Fibroblast of lung (primary cell): ENCODE measurements at regions not wholly inside any gene's neighbourhood (a gene's known extent, or its start where the extent isn't known, plus 50 kb on each side); places are given as distances from the start of the nearest gene placed in this dataset.

Experiments
- CTCF ChIP-seq, 2 donors: IDR thresholded peaks in 1 of 2; conservative IDR thresholded peaks in 1 of 2; 1 replicate in 1 of 2; 2 replicates in 1 of 2; pipeline ENCODE4 v1.5.1; 2011 to 2012; ENCODE audit warnings: low read length in 2 of 2, control low read depth in 1 of 2, inconsistent platforms in 1 of 2, low read depth in 1 of 2, mild to moderate bottlenecking in 1 of 2
- EZH2 ChIP-seq: IDR thresholded peaks from 2 replicates; pipeline ENCODE4 v1.5.1; 2012; ENCODE audit warnings: low read length, control low read depth, mild to moderate bottlenecking; ENCODE audit errors: missing control alignments

GRCh38 chr4:176448761-176449160 lies 129.0 kb downstream of the SPCS3 start:
- TF ChIP-seq CTCF (conservative IDR thresholded peaks at IDR 0.05 in 1 of 2, IDR thresholded peaks at IDR 0.05 in 1 of 2; ENCODE audit: low read depth in 1 of 2, low read length in 2 of 2), result no peak
- no peak for TF ChIP-seq EZH2
